ENCODE measurements at regions not wholly inside any gene's neighbourhood (a gene's known extent, or its start where the extent isn't known, plus 50 kb on each side); places are given as distances from the start of the nearest gene placed in this dataset.

- intact Hi-C loops (cut with DNase I), result no loop called here
- ATAC-seq (ENCODE audit: poor library complexity), result no peak
- no peak for DNase-seq
These were observed 145.9 kb downstream of the C7orf25 start for GRCh38 chr7:42765931-42766330.

GRCh38 chr7:42763137-42763551 is 148.7 kb downstream of the C7orf25 start:
- ATAC-seq (ENCODE audit: poor library complexity), result no peak
- intact Hi-C loops (cut with DNase I), result no loop called here
- no peak for DNase-seq

GRCh38 chr7:42761486-42761885 is 150.4 kb downstream of the C7orf25 start:
- DNase-seq (no peak), ATAC-seq (ENCODE audit: poor library complexity) (no peak)
- intact Hi-C loops (cut with DNase I), result no loop called here

GRCh38 chr7:42758124-42758523 is 153.7 kb downstream of the C7orf25 start:
- no peak for DNase-seq
- intact Hi-C loops (cut with DNase I), result no loop called here
- no peak for ATAC-seq (ENCODE audit: poor library complexity)

- intact Hi-C loops (cut with DNase I), result no loop called here
- DNase-seq, result no peak
- no peak for ATAC-seq (ENCODE audit: poor library complexity)
These were observed 155.0 kb downstream of the C7orf25 start for GRCh38 chr7:42756841-42757240.

GRCh38 chr7:42753811-42754363 is 158.0 kb downstream of the C7orf25 start:
- no peak for DNase-seq
- peak; percentile 66 for ATAC-seq (ENCODE audit: poor library complexity)
- intact Hi-C loops (cut with DNase I), result no loop called here

GRCh38 chr7:42753367-42753766 is 158.5 kb downstream of the C7orf25 start:
- intact Hi-C loops (cut with DNase I), result no loop called here
- ATAC-seq (ENCODE audit: poor library complexity) (no peak), DNase-seq (no peak)

GRCh38 chr7:42750172-42750571 is 161.7 kb downstream of the C7orf25 start:
- DNase-seq, result no peak
- no peak for ATAC-seq (ENCODE audit: poor library complexity)
- intact Hi-C loops (cut with DNase I), result no loop called here

- intact Hi-C loops (cut with DNase I), result no loop called here
- DNase-seq, result no peak
- ATAC-seq (ENCODE audit: poor library complexity), result no peak
These were observed 164.8 kb downstream of the C7orf25 start for GRCh38 chr7:42747044-42747443.

- ATAC-seq (ENCODE audit: poor library complexity), result no peak
- intact Hi-C loops (cut with DNase I), result no loop called here
These were observed 165.7 kb downstream of the C7orf25 start for GRCh38 chr7:42746214-42746613.

GRCh38 chr7:42745357-42746059 is 166.4 kb downstream of the C7orf25 start:
- DNase-seq, result peak; percentile 62

More at GRCh38 chr7:42746214-42746613, 165.7 kb downstream of the C7orf25 start:
- no peak for DNase-seq

GRCh38 chr7:42744746-42745145 is 167.1 kb downstream of the C7orf25 start:
- intact Hi-C loops (cut with DNase I), result no loop called here
- DNase-seq, result no peak
- no peak for ATAC-seq (ENCODE audit: poor library complexity)

More at GRCh38 chr7:42745357-42746059, 166.4 kb downstream of the C7orf25 start:
- intact Hi-C loops (cut with DNase I), result no loop called here
- ATAC-seq (ENCODE audit: poor library complexity), result peak; percentile 87

- no peak for DNase-seq
- intact Hi-C loops (cut with DNase I), result no loop called here
- ATAC-seq (ENCODE audit: poor library complexity), result no peak
These were observed 168.6 kb downstream of the C7orf25 start for GRCh38 chr7:42743077-42743858.

GRCh38 chr7:42742318-42742717 is 169.6 kb downstream of the C7orf25 start:
- ATAC-seq (ENCODE audit: poor library complexity) (peak; percentile 30), DNase-seq (no peak)
- intact Hi-C loops (cut with DNase I), result no loop called here

GRCh38 chr7:42740408-42740807 is 171.5 kb downstream of the C7orf25 start:
- intact Hi-C loops (cut with DNase I), result no loop called here
- DNase-seq, result no peak
- ATAC-seq (ENCODE audit: poor library complexity), result peak; percentile 46

- DNase-seq (peak; percentile 57), ATAC-seq (ENCODE audit: poor library complexity) (peak; percentile 88)
- intact Hi-C loops (cut with DNase I), result no loop called here
These were observed 172.2 kb downstream of the C7orf25 start for GRCh38 chr7:42739638-42740037.

GRCh38 chr7:42736931-42737330 is 174.9 kb downstream of the C7orf25 start:
- DNase-seq (no peak), ATAC-seq (ENCODE audit: poor library complexity) (no peak)
- intact Hi-C loops (cut with DNase I), result no loop called here

GRCh38 chr7:42735081-42735480 is 176.8 kb downstream of the C7orf25 start:
- intact Hi-C loops (cut with DNase I), result no loop called here
- no peak for ATAC-seq (ENCODE audit: poor library complexity)
- no peak for DNase-seq

GRCh38 chr7:42734568-42734967 is 177.3 kb downstream of the C7orf25 start:
- intact Hi-C loops (cut with DNase I), result no loop called here
- no peak for ATAC-seq (ENCODE audit: poor library complexity)
- DNase-seq, result no peak

- no peak for DNase-seq
- intact Hi-C loops (cut with DNase I), result no loop called here
- no peak for ATAC-seq (ENCODE audit: poor library complexity)
These were observed 178.8 kb downstream of the C7orf25 start for GRCh38 chr7:42733040-42733439.

All from Right ventricle myocardium superior (tissue), 1 donor.